HepG2 (cell line): ENCODE measurements at regions not wholly inside any gene's neighbourhood (a gene's known extent, or its start where the extent isn't known, plus 50 kb on each side); places are given as distances from the start of the nearest gene placed in this dataset.

ENCODE experiments used
- ATF5 ChIP-seq: sonication (generic); formaldehyde crosslinking; IDR thresholded peaks from 2 replicates; pipeline ENCODE4 v1.4.0; 2020; ENCODE audit warnings: mild to moderate bottlenecking, low read depth, missing genetic modification reagents
- CEBPZ ChIP-seq: IDR thresholded peaks from 2 replicates; pipeline ENCODE4 v1.6.1; 2012; ENCODE audit warnings: low read length, improper control_type of control experiment
- HBP1 ChIP-seq: IDR thresholded peaks from 2 replicates; pipeline ENCODE4 v1.6.1; 2016; ENCODE audit warnings: low read depth, control low read depth
- MAFF ChIP-seq: IDR thresholded peaks from 2 replicates; pipeline ENCODE4 v1.6.1; 2011; ENCODE audit warnings: low read depth, low read length, improper control_type of control experiment
- NFKB2 ChIP-seq: sonication (generic); formaldehyde crosslinking; IDR thresholded peaks from 2 replicates; pipeline ENCODE4 v1.4.0; 2020; ENCODE audit warnings: missing genetic modification reagents, borderline replicate concordance
- TERF1 ChIP-seq: sonication (generic); formaldehyde crosslinking; IDR thresholded peaks from 2 replicates; pipeline ENCODE4 v1.8.0; 2022; ENCODE audit warnings: mild to moderate bottlenecking, missing genetic modification reagents, moderate library complexity
- ZNF3 ChIP-seq: IDR thresholded peaks from 2 replicates; pipeline ENCODE4 v1.7.0; 2017; ENCODE audit warnings: inconsistent platforms
- ZNF550 ChIP-seq: sonication (generic); formaldehyde crosslinking; IDR thresholded peaks from 2 replicates; pipeline ENCODE4 v1.4.0; 2020; ENCODE audit warnings: mild to moderate bottlenecking, missing genetic modification reagents, borderline replicate concordance

- TF ChIP-seq TERF1 (CRISPR knock-in tag) (no peak), CEBPZ (no peak), ZNF550 (CRISPR knock-in tag) (no peak), NFKB2 (CRISPR knock-in tag) (no peak), HBP1 (CRISPR knock-in tag) (no peak), ZNF3 (CRISPR knock-in tag) (no peak), ATF5 (CRISPR knock-in tag) (no peak), MAFF (no peak)
Observed at GRCh38 chr1:187390215-187390818, 561.6 kb downstream of the PLA2G4A start (continued).
